CD4-positive, alpha-beta T cell treated with Interleukin-17A for 1 hour (primary cell): ENCODE measurements at regions not wholly inside any gene's neighbourhood (a gene's known extent, or its start where the extent isn't known, plus 50 kb on each side); places are given as distances from the start of the nearest gene placed in this dataset.

Source experiments
- DNase-seq: peaks from one replicate; pipeline ENCODE4 v3.0.0-alpha.2; 2020

DNA sequence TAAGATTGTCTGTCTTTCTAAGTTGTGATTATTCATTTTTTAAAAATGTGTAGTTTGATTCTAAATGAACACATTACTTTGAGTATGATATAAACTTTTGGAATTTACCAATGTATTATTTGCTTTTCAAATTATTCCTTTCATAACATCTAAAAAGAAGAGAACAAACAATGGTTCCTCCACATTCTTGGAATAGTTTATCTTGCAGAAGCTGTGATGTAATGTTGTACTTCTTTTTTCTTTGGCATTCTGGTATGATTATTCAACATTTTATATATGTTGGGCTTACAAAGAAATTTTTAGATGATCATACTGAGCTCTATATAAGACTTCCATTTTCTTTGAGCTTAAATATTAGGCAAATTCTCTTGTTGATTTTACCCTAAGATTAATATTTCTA is 419.2 kb downstream of the DIPK2A start:
- no peak for DNase-seq

DNA sequence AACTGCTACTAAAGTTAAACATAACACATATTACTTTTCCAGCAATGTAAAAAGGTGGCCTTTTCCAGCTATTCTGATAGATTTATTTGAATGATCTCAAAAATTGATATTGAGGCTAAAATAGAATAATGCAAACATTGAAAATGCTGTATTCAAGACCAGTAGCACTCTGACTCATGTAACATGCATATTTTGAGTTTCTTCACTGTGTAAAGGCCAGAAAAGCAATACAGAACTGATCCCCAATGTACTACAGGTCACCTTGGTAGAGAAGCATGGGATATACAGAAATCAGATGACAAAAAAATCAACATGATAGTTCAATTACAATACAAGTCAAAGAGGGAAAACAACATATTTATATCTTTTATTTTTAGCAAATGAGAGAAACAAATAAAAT is 419.6 kb downstream of the DIPK2A start:
- no peak for DNase-seq

DNA sequence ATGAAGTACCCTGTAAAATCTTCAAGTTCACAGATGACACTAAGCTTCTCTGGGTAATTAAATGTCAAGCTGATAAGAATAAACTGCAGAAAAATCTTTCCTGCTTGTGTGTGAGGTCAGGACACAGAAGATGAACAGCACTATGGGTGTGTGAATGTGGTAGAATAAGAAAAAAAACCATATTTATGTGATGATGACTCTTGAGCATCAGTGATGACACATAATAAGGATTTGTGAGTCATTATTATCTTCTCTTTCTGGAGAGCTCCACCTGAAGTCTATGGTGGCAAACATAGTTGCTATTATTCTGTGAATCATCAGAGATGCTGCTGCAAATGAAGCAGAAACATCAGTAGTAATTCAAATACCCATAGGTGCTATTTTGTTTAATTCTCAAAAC is 422.4 kb downstream of the DIPK2A start:
- no peak for DNase-seq

DNA sequence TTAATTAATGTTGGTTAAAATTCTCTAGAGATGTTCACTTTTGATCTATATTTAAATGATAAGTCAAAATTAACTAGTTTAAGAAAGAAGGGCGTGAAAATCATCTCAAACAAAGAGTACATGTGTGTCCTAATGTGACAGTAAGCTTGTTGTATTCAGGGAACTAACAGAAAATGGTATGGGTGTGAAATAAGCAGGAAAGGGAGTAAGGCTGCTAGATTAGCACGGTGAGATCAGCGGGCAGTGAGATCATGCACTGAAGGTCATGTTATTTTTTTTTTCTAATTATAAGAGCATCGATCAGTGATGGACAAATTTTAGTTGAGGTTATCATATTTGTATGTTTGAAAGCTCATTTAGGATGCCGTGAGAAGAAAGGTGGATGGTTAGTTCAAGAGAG is 430.8 kb downstream of the DIPK2A start:
- DNase-seq = no peak

GRCh38 chr3:144403040-144403457 is 431.4 kb downstream of the DIPK2A start:
- no peak for DNase-seq

DNA sequence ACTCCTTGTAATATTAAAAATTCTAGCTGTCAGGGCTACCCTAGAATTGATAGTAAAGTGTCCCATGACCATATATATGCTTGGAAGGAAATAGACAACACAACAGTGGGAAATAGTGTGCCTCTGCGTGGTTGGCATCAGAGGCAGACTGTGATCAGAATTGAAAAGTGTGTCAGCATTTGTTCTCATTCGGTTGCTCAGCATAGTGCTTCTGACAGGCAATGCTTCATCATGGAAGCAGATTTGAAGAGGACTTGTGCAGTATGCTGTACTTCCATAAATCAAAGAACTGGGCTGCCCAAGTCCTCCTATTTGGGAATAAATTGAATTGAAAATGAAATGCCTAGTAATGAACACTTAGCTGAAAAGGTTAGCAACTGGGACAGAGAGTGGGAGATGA is 435.7 kb downstream of the DIPK2A start:
- no peak for DNase-seq

GRCh38 chr3:144409319-144409718 is 437.7 kb downstream of the DIPK2A start:
- no peak for DNase-seq

DNA sequence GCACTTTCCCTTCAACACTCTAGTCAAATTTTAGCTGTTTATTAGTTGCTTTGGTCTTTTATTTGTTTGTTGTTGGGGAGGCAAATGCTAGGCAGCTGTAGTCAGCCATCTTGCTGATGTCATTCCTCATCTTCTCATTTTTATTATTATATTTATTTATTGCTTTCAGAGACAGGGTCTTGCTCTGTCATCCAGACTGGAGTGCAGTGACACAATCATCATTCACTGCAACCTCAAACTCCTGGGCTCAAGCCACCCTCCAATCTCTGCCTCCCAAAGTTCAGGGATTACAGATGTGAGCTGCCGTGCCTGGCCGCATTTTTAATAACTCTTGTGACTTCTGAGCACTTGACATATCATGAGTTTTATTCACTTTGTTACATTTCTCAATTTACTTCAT is 441.4 kb downstream of the DIPK2A start:
- no peak for DNase-seq

DNA sequence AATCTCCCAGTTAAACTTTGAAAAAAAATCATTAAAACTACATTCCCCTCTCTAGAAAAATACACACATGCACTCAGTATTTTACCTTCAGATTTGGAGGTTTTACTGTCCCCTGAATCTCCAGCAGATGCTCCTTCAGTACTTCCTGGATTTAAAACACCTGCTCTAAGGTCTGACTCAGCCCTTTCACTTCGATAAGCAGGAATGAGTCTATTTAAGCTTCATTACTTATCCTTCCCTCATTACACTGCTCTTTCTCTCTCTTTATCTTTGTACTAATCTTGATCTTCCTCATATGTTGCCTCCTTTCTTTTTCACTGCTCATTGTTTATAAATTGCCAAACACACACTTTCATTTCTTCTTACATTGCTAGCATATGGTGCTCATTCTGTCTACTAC is 443.9 kb downstream of the DIPK2A start:
- no peak for DNase-seq

GRCh38 chr3:144424606-144425005 is 453.0 kb downstream of the DIPK2A start:
- DNase-seq = no peak

DNA sequence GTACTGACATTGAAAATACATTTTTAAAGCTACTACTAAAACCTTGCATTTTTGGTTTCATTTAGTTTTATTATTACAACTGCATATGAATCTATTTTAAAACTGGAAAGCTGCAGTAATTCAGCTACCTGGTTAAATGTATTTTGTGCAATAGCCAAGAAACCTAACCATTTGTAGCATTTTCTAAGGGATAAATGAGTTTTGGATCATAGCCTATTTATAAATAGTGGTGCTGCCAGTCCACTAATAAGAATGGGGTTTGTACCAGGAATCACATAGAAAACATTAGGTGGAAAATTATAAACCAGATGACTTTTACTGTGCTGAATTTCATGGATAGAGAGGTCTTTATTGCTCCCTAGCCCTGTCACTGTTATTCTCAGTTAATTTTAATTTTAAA is 454.7 kb downstream of the DIPK2A start:
- DNase-seq = no peak

- no peak for DNase-seq
Measured at GRCh38 chr3:144426967-144427366, 455.3 kb downstream of the DIPK2A start.

DNA sequence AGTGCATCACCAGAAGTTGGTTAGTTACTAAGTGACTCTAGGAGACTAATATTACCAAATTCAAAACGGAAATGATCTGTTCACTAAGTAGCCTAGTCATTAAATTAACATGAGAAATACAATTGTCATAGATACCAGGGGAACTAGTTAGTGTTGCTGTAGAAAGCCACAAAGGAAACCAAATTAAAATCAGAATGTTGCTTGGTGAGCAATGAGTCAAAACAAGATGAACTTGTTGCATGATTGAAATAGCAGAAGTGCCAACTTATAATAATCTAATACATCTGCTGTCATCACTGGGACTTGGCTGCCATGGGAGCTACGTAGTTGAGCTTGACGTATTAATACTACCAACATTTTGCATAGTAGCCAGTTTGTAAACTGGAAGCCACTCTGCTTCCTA is 458.1 kb downstream of the DIPK2A start:
- no peak for DNase-seq

DNA sequence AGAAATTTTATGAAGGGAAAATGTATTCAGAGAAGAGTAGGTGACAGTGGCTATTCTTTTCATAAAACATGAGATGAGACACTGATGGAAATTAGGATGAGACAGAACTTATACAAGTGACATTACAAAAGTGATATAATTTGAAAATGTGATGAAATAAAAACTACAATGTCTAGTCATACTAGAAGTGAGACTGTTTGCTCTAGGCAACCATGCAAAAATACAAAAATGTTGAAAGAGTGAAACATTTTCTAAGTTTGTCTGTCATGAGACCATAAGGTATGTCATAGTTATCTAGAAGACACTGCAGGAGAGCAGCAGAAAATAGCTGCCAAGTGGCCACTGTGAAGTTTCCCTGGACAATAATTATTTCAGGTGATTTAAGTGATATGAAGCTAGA is 459.5 kb downstream of the DIPK2A start:
- no peak for DNase-seq

DNA sequence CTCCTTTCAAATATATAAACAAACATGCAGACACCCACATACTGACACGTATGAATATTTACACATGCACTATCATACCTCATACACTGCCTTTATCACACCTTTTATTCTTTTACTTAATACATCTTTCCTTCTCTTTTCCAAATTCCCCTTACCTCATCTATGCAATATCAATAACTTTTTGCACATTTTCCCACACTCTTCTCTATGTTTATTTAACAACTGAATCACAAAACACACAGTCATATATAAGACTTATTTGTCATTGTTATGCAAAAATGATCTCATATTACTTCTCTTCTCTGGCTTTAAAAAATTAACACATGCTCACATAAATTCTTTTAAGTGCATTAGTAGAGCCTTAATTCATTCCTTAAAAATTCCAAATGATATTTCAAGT is 461.4 kb downstream of the DIPK2A start:
- DNase-seq = no peak

- DNase-seq = no peak
Measured at GRCh38 chr3:144437989-144438388, 466.4 kb downstream of the DIPK2A start.

GRCh38 chr3:144444061-144444460 is 472.4 kb downstream of the DIPK2A start:
- no peak for DNase-seq

DNA sequence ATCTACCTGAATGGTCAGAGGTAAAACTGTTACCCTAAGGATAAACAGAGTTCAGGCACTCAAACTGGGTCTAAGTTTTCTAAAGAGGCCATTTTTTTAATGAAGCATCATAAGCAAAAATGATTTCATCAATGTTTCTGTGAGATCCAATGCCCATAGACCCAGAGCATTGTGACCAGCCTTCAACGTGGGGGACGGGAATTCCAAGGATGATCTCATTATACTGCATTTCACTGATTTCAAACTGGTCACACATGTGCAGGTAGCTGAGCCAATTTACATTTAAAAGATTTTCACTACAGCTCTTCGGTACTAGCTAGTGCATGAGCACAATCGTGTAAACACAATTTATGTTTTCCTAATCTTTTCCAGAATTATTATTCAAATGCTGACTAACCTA is 472.9 kb downstream of the DIPK2A start:
- DNase-seq = no peak

DNA sequence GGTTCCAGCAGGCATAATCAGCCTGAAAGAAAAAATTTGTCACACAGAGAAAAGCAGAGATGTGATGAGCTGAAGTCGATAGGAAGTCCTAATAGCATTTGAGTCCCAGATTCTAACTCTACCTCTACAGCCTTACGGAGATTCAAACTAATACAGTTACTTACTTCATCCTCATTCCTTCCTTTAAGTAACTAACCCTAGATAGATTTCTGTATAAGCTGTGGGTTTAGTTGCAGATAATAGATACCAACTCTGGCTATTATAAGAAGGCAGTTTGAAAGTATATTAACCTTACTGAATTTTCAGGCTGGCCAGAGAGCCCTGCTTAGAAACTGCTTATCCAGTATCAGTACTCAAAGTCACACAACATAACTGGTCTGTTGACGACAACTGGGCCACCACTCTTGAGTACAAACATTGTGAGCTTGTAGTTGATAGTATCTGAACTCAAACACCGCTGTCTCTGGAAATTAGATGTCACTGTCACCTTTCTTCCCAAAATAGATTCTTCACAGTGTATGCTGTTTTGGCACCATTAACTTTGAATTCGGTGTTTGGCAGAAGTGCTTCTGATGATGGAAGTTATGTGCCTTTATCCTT is 484.3 kb downstream of the DIPK2A start:
- DNase-seq = no peak

DNA sequence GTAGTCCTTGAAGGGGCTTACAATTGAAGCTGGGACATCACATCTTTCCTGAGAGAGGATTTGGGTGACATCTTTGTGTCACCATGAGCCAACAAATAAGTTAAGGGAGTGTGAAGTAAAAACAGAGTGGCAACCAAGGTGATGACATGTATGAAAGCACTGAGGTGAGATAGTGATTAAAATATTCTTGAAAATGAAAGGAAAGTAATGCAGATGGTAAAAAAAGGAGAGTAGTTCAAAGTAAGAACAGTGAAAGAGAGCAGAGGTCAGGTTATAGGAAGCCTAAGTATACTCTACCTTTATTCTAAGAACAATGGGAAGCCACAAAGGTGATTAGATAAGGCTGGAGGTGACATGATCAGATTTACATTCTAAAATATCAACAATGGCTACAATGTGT is 486.1 kb downstream of the DIPK2A start:
- DNase-seq = no peak

DNA sequence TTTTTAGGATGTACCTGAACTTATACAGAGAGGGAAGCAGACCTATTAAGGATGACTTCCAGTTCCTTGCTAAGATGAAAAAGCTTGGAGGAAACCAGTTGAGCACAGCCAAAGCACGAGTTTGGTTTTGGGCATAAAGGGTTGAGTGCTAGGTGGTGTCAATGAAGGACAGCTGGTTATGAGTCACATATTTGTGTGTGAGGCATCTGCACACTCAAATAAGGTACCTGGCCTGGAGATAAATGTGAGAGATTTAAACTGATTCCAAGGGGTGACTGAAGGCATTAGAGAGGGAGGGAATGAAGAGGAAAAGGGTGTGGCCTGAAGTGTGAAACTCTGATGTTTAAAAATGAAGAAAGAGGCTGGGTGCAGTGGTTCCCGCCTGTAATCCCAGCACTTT is 486.7 kb downstream of the DIPK2A start:
- no peak for DNase-seq

DNA sequence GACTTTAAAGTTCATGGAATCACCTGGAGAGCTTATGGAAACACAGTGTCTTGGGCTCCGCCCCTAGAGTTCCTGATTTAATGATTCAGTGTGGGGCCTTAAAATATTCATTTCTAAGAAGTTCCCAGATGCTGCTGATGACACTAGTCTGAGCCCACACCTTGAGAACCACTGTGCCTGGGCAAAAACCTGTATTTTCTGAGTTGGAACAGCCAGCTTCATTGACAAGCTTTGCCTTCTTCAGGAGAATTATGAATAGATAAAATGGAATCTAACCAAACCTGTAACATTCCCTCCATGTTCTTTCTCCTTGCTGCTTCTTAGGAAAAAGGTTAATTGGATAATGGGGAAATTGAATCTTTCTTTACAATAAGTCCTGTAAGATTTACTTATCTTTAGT is 490.7 kb downstream of the DIPK2A start:
- DNase-seq = no peak

DNA sequence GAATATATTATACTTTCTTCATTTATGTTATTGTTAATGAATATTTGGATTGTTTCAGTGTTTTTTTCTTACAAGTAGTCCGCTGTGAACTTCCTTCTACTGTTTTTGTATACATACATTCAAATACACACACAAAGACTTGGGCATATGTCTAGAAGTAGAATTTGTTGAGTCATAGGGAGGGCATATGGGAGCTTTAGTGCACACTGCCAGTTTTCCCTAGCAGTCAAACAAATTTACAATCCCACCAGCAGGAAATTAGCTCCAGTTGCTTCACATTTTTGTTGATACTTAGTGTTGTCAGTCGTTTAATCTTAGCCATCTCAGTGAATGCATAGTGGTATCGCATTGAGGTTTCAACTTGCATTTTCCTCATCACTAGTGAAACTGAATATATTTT is 492.3 kb downstream of the DIPK2A start:
- DNase-seq = no peak

GRCh38 chr3:144466114-144466513 is 494.5 kb downstream of the DIPK2A start:
- no peak for DNase-seq

- DNase-seq = no peak
Measured at GRCh38 chr3:144466540-144466939, 494.9 kb downstream of the DIPK2A start.

DNA sequence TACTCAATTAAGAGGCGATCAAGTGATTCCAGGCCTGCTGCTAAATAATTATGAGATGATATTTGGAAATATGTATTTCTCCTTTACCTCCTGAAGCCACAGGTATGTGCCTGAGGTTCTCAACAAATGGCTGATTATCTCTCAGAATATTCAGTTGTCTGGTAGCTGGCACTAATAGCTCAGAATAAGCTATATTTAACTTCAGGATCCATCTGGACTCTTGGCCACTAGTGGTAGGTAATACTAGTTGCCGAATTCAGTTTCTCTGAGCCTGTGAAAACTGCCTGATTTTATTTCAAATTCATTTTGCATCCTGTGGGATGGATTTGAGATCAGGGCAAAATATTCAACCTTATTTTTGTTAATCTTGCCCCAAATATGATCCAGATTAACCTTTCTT is 499.0 kb downstream of the DIPK2A start:
- no peak for DNase-seq
